ENCODE measurements at regions not wholly inside any gene's neighbourhood (a gene's known extent, or its start where the extent isn't known, plus 50 kb on each side); places are given as distances from the start of the nearest gene placed in this dataset.

GRCh38 chr16:86834451-86835035 is 256.2 kb downstream of the FOXL1 start:
- DNase-seq (ENCODE audit: low spot score) = no peak
- Mint-ChIP-seq H3K36me3 (no peaks in the 10 kb centered on the region), H3K4me3 (no peak overlapping the region), H3K27ac (no peak overlapping the region), H3K4me1 (ENCODE audit: low read depth in 2 of 2) (peaks cover 3 to 10% of the 10 kb centered on the region in 2 donors), H3K9me3 (no peaks in the 10 kb centered on the region), H3K27me3 (peaks cover 3 to 15% of the 10 kb centered on the region in 2 donors)
- no peak for ATAC-seq

GRCh38 chr16:86835982-86836381 is 257.6 kb downstream of the FOXL1 start:
- Mint-ChIP-seq H3K9me3 (no peaks in the 10 kb centered on the region), H3K36me3 (no peaks in the 10 kb centered on the region), H3K4me3 (no peak overlapping the region), H3K27ac (no peak overlapping the region), H3K4me1 (ENCODE audit: low read depth in 2 of 2) (peaks cover 3 to 10% of the 10 kb centered on the region in 2 donors), H3K27me3 (peaks cover 0 to 14% of the 10 kb centered on the region in 2 donors)
- DNase-seq (ENCODE audit: low spot score) (no peak), ATAC-seq (no peak)

- DNase-seq (ENCODE audit: low spot score) = no peak
- H3K27ac Mint-ChIP-seq = no peak overlapping the region
- peaks cover 3 to 10% of the 10 kb centered on the region in 2 donors for H3K4me1 Mint-ChIP-seq (ENCODE audit: low read depth in 2 of 2)
- H3K9me3 Mint-ChIP-seq = no peaks in the 10 kb centered on the region
- H3K27me3 Mint-ChIP-seq = peaks cover 0 to 11% of the 10 kb centered on the region in 2 donors
- no peak for ATAC-seq
- H3K36me3 Mint-ChIP-seq = no peaks in the 10 kb centered on the region
- H3K4me3 Mint-ChIP-seq = no peak overlapping the region
These were observed 258.3 kb downstream of the FOXL1 start for GRCh38 chr16:86836503-86837129.

GRCh38 chr16:86843812-86844211 is 265.5 kb downstream of the FOXL1 start:
- H3K4me1 Mint-ChIP-seq (ENCODE audit: low read depth in 2 of 2) = no peaks in the 10 kb centered on the region
- ATAC-seq = no peak
- no peaks in the 10 kb centered on the region for H3K9me3 Mint-ChIP-seq
- no peak overlapping the region for H3K4me3 Mint-ChIP-seq
- no peaks in the 10 kb centered on the region for H3K27me3 Mint-ChIP-seq
- no peaks in the 10 kb centered on the region for H3K36me3 Mint-ChIP-seq
- no peak for DNase-seq (ENCODE audit: low spot score)
- H3K27ac Mint-ChIP-seq = no peak overlapping the region

GRCh38 chr16:86844695-86845094 is 266.3 kb downstream of the FOXL1 start:
- H3K27ac Mint-ChIP-seq = no peak overlapping the region
- no peak for ATAC-seq

GRCh38 chr16:86846136-86846535 is 267.8 kb downstream of the FOXL1 start:
- ATAC-seq (no peak), DNase-seq (ENCODE audit: low spot score) (no peak)
- H3K9me3 Mint-ChIP-seq = no peaks in the 10 kb centered on the region
- no peak overlapping the region for H3K4me3 Mint-ChIP-seq
- peaks cover 0 to 4% of the 10 kb centered on the region in 2 donors for H3K27me3 Mint-ChIP-seq
- no peaks in the 10 kb centered on the region for H3K4me1 Mint-ChIP-seq (ENCODE audit: low read depth in 2 of 2)
- no peak overlapping the region for H3K27ac Mint-ChIP-seq
- H3K36me3 Mint-ChIP-seq = no peaks in the 10 kb centered on the region

More at GRCh38 chr16:86844695-86845094, 266.3 kb downstream of the FOXL1 start:
- Mint-ChIP-seq H3K36me3 (no peaks in the 10 kb centered on the region), H3K9me3 (no peaks in the 10 kb centered on the region), H3K4me1 (ENCODE audit: low read depth in 2 of 2) (no peaks in the 10 kb centered on the region), H3K27me3 (peaks cover 0 to 4% of the 10 kb centered on the region in 2 donors), H3K4me3 (no peak overlapping the region)
- DNase-seq (ENCODE audit: low spot score) = no peak

GRCh38 chr16:86848821-86849220 is 270.5 kb downstream of the FOXL1 start:
- Mint-ChIP-seq H3K27ac (no peak overlapping the region), H3K27me3 (peaks cover 2 to 4% of the 10 kb centered on the region in 2 donors), H3K4me3 (no peak overlapping the region), H3K9me3 (no peaks in the 10 kb centered on the region), H3K4me1 (ENCODE audit: low read depth in 2 of 2) (no peaks in the 10 kb centered on the region), H3K36me3 (no peaks in the 10 kb centered on the region)
- ATAC-seq (no peak), DNase-seq (ENCODE audit: low spot score) (no peak)

GRCh38 chr16:86850670-86851069 is 272.3 kb downstream of the FOXL1 start:
- H3K4me3 Mint-ChIP-seq = no peak overlapping the region
- peaks cover 4 to 10% of the 10 kb centered on the region in 2 donors for H3K27me3 Mint-ChIP-seq
- no peak for ATAC-seq

GRCh38 chr16:86852135-86852534 is 273.8 kb downstream of the FOXL1 start:
- Mint-ChIP-seq H3K9me3 (no peaks in the 10 kb centered on the region), H3K27ac (no peak overlapping the region), H3K36me3 (no peaks in the 10 kb centered on the region), H3K27me3 (peaks cover 4 to 10% of the 10 kb centered on the region in 2 donors), H3K4me3 (no peak overlapping the region), H3K4me1 (ENCODE audit: low read depth in 2 of 2) (no peaks in the 10 kb centered on the region)
- DNase-seq (ENCODE audit: low spot score) = no peak
- no peak for ATAC-seq

More at GRCh38 chr16:86850670-86851069, 272.3 kb downstream of the FOXL1 start:
- Mint-ChIP-seq H3K36me3 (no peaks in the 10 kb centered on the region), H3K4me1 (ENCODE audit: low read depth in 2 of 2) (no peaks in the 10 kb centered on the region), H3K9me3 (no peaks in the 10 kb centered on the region), H3K27ac (no peak overlapping the region)
- no peak for DNase-seq (ENCODE audit: low spot score)

GRCh38 chr16:86854058-86854621 is 275.8 kb downstream of the FOXL1 start:
- no peak overlapping the region for H3K27ac Mint-ChIP-seq

GRCh38 chr16:86854626-86855294 is 276.4 kb downstream of the FOXL1 start:
- H3K27me3 Mint-ChIP-seq = peaks cover 0 to 10% of the 10 kb centered on the region in 2 donors
- H3K27ac Mint-ChIP-seq = no peak overlapping the region

More at GRCh38 chr16:86854058-86854621, 275.8 kb downstream of the FOXL1 start:
- Mint-ChIP-seq H3K27me3 (peaks cover 2 to 10% of the 10 kb centered on the region in 2 donors), H3K9me3 (no peaks in the 10 kb centered on the region), H3K4me3 (no peak overlapping the region), H3K36me3 (no peaks in the 10 kb centered on the region), H3K4me1 (ENCODE audit: low read depth in 2 of 2) (no peaks in the 10 kb centered on the region)
- no peak for ATAC-seq
- DNase-seq (ENCODE audit: low spot score) = no peak

GRCh38 chr16:86856946-86857586 is 278.7 kb downstream of the FOXL1 start:
- Mint-ChIP-seq H3K27me3 (peaks cover 0 to 10% of the 10 kb centered on the region in 2 donors), H3K9me3 (no peaks in the 10 kb centered on the region), H3K36me3 (no peaks in the 10 kb centered on the region), H3K4me1 (ENCODE audit: low read depth in 2 of 2) (no peaks in the 10 kb centered on the region), H3K4me3 (no peak overlapping the region), H3K27ac (no peak overlapping the region)
- ATAC-seq = no peak
- DNase-seq (ENCODE audit: low spot score) = no peak

More at GRCh38 chr16:86854626-86855294, 276.4 kb downstream of the FOXL1 start:
- no peak overlapping the region for H3K4me3 Mint-ChIP-seq
- no peaks in the 10 kb centered on the region for H3K9me3 Mint-ChIP-seq
- ATAC-seq = no peak
- H3K36me3 Mint-ChIP-seq = no peaks in the 10 kb centered on the region
- H3K4me1 Mint-ChIP-seq (ENCODE audit: low read depth in 2 of 2) = no peaks in the 10 kb centered on the region
- DNase-seq (ENCODE audit: low spot score) = no peak

GRCh38 chr16:86857807-86858206 is 279.5 kb downstream of the FOXL1 start:
- no peak overlapping the region for H3K4me3 Mint-ChIP-seq
- H3K9me3 Mint-ChIP-seq = no peaks in the 10 kb centered on the region
- peaks cover 0 to 10% of the 10 kb centered on the region in 2 donors for H3K27me3 Mint-ChIP-seq
- H3K27ac Mint-ChIP-seq = no peak overlapping the region
- no peaks in the 10 kb centered on the region for H3K36me3 Mint-ChIP-seq
- ATAC-seq (peak in 1 of 2 donors; percentile 33), DNase-seq (ENCODE audit: low spot score) (no peak)
- H3K4me1 Mint-ChIP-seq (ENCODE audit: low read depth in 2 of 2) = no peaks in the 10 kb centered on the region

Measured in natural killer cell treated with Interleukin-12 subunit alpha and Interleukin-12 subunit beta and Interleukin-15 and Interleukin-18, amount 100 ng/mL, for 72 hours (primary cell).